ENCODE measurements at regions not wholly inside any gene's neighbourhood (a gene's known extent, or its start where the extent isn't known, plus 50 kb on each side); places are given as distances from the start of the nearest gene placed in this dataset.

DNA sequence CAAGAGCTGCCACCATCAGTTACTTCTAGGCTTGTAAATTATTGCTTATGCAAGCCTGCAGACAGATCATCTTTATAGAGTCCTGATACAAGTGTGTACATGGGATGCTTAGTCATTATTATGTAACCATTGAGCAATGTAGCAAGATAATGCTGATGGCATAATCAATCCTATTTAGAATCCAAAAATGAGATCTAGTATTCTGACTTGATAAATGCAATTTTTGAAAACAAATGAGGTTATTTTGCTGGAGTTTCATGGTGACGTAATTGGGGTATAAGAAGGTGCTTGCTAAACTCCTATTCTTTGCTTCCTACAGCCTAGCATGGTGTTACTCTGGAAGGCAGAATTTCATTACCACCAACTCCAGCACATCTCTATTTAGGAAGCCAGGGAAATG is 801.7 kb upstream of the PRMT6 start:
- Mint-ChIP-seq H3K9me3 (peaks cover 4% of the 10 kb centered on the region), H3K4me1 (no peaks in the 10 kb centered on the region), H3K36me3 (ENCODE audit: low read depth) (no peaks in the 10 kb centered on the region), H3K4me3 (no peak overlapping the region), H3K27ac (no peak overlapping the region), H3K27me3 (no peaks in the 10 kb centered on the region)
- ATAC-seq (ENCODE audit: low read depth) (no peak), DNase-seq (no peak)
- TF ChIP-seq, protein P1, sequence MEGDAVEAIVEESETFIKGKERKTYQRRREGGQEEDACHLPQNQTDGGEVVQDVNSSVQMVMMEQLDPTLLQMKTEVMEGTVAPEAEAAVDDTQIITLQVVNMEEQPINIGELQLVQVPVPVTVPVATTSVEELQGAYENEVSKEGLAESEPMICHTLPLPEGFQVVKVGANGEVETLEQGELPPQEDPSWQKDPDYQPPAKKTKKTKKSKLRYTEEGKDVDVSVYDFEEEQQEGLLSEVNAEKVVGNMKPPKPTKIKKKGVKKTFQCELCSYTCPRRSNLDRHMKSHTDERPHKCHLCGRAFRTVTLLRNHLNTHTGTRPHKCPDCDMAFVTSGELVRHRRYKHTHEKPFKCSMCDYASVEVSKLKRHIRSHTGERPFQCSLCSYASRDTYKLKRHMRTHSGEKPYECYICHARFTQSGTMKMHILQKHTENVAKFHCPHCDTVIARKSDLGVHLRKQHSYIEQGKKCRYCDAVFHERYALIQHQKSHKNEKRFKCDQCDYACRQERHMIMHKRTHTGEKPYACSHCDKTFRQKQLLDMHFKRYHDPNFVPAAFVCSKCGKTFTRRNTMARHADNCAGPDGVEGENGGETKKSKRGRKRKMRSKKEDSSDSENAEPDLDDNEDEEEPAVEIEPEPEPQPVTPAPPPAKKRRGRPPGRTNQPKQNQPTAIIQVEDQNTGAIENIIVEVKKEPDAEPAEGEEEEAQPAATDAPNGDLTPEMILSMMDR (IDR thresholded peaks at IDR 0.05): no peak
- ChIA-PET POLR2A (no interaction called here), CTCF (no interaction called here)
- intact Hi-C loops (cut with micrococcal nuclease): no loop called here

DNA sequence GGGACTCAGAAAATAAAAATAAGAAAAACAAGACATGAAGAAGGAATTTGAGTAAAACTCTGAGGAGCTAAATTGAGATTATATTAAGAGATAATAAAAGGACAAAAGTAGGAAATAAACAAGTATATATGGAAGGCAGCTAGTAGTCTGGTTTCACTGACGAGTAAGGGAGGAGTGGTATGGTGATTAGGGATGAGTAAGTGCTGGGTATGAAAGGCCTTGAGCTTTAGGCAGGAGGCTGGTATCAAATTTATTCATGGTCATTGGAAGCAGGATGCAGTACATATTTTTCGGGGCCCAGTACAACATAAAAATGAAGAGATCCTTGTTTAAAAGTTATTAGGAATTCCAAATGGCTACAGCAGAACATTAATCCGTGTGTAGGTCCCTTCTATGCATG is 789.7 kb upstream of the PRMT6 start:
- TF ChIP-seq, protein P1 (IDR thresholded peaks at IDR 0.05): no peak
- no peak overlapping the region for H3K27ac Mint-ChIP-seq
- CTCF ChIA-PET: no interaction called here
- H3K4me3 Mint-ChIP-seq: no peak overlapping the region
- intact Hi-C loops (cut with micrococcal nuclease): no loop called here
- DNase-seq (no peak), ATAC-seq (ENCODE audit: low read depth) (no peak)
- POLR2A ChIA-PET: no interaction called here
- H3K27me3 Mint-ChIP-seq: no peaks in the 10 kb centered on the region
- no peaks in the 10 kb centered on the region for H3K4me1 Mint-ChIP-seq
- no peaks in the 10 kb centered on the region for H3K36me3 Mint-ChIP-seq (ENCODE audit: low read depth)
- H3K9me3 Mint-ChIP-seq: peaks cover 8% of the 10 kb centered on the region

DNA sequence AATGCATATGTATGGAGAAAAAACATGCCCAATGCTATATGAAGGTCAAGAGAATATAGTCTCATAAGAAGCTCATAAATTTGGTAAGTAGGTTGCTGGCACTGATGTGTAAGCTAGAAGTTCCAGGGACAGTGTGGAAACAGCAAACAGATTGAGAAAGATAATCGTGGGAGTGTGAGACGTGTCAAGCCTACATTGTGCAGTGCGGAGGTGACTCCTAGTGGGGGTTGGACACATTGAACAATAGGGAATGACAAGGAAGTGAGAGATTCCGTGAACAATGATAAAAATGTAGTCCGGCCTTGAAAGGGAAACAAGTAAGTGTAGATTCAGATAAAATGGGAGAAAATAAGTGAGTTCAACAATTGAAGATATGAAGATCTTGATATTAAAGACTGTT is 788.4 kb upstream of the PRMT6 start:
- no peaks in the 10 kb centered on the region for H3K27me3 Mint-ChIP-seq
- TF ChIP-seq, protein P1 (IDR thresholded peaks at IDR 0.05): no peak
- H3K4me3 Mint-ChIP-seq: no peak overlapping the region
- intact Hi-C loops (cut with micrococcal nuclease): no loop called here
- H3K27ac Mint-ChIP-seq: no peak overlapping the region
- POLR2A ChIA-PET: no interaction called here
- H3K9me3 Mint-ChIP-seq: peaks cover 6% of the 10 kb centered on the region
- DNase-seq: no peak
- ATAC-seq (ENCODE audit: low read depth): no peak
- H3K4me1 Mint-ChIP-seq: no peaks in the 10 kb centered on the region
- CTCF ChIA-PET: no interaction called here
- no peaks in the 10 kb centered on the region for H3K36me3 Mint-ChIP-seq (ENCODE audit: low read depth)

DNA sequence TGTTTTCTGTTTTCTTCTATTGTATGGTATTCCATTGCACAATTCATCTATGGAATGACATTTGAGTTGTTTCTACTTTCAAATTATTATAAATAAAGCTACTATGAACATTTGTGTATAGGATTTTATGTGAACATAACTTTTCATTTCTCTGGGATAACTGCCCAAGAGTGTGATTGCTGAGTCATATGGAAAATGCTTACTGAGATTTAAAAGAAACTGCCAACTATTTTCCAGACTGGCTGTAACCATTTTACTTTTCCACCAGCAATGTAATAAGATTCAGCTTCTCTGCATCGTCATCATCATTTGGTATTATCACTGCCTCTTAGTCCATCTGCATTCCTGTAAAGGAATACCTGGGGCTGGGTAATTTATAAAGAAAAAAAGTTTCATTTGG is 779.6 kb upstream of the PRMT6 start:
- ChIA-PET POLR2A (no interaction called here), CTCF (no interaction called here)
- Mint-ChIP-seq H3K27ac (no peak overlapping the region), H3K36me3 (ENCODE audit: low read depth) (no peaks in the 10 kb centered on the region), H3K4me3 (no peak overlapping the region), H3K4me1 (no peaks in the 10 kb centered on the region), H3K9me3 (no peaks in the 10 kb centered on the region), H3K27me3 (no peaks in the 10 kb centered on the region)
- DNase-seq (no peak), ATAC-seq (ENCODE audit: low read depth) (no peak)
- intact Hi-C loops (cut with micrococcal nuclease): no loop called here
- TF ChIP-seq, protein P1 (IDR thresholded peaks at IDR 0.05): no peak

- H3K36me3 Mint-ChIP-seq (ENCODE audit: low read depth): no peaks in the 10 kb centered on the region
- H3K4me1 Mint-ChIP-seq: no peaks in the 10 kb centered on the region
- intact Hi-C loops (cut with micrococcal nuclease): no loop called here
- no peaks in the 10 kb centered on the region for H3K27me3 Mint-ChIP-seq
- ChIA-PET POLR2A (no interaction called here), CTCF (no interaction called here)
- H3K9me3 Mint-ChIP-seq: no peaks in the 10 kb centered on the region
- TF ChIP-seq, protein P1 (IDR thresholded peaks at IDR 0.05): no peak
- no peak for ATAC-seq (ENCODE audit: low read depth)
- no peak for DNase-seq
- H3K4me3 Mint-ChIP-seq: no peak overlapping the region
- no peak overlapping the region for H3K27ac Mint-ChIP-seq
Observed at GRCh38 chr1:106277786-106278185, 778.7 kb upstream of the PRMT6 start.

All from activated B cell treated with CpG ODN at 0.5 μM for 24 hours (primary cell).